Adipocyte (in vitro differentiated cells): ENCODE measurements at regions not wholly inside any gene's neighbourhood (a gene's known extent, or its start where the extent isn't known, plus 50 kb on each side); places are given as distances from the start of the nearest gene placed in this dataset.

ENCODE experiments used
- DNase-seq: peaks from one replicate; pipeline ENCODE4 v3.0.0-alpha.2; 2015; ENCODE audit warnings: low read depth
- H3K27me3 ChIP-seq: replicated peaks from 2 replicates; pipeline ENCODE4 v1.7.0; 2013; ENCODE audit warnings: mild to moderate bottlenecking, low read length, moderate library complexity; ENCODE audit not compliant: control insufficient read depth, insufficient read depth
- H3K36me3 ChIP-seq: 2 replicates; pipeline ENCODE4 v1.7.0; 2013; ENCODE audit warnings: low read length, mild to moderate bottlenecking, moderate library complexity; ENCODE audit not compliant: control insufficient read depth, insufficient read depth, severe bottlenecking
- H3K4me1 ChIP-seq: 2 replicates; pipeline ENCODE4 v1.7.0; 2013; ENCODE audit warnings: mild to moderate bottlenecking, low read length, moderate library complexity; ENCODE audit not compliant: control insufficient read depth, insufficient read depth
- H3K4me3 ChIP-seq: 2 replicates; pipeline ENCODE4 v1.7.0; 2013; ENCODE audit warnings: mild to moderate bottlenecking, low read length, moderate library complexity
- H3K9ac ChIP-seq: 2 replicates; pipeline ENCODE4 v1.7.0; 2013; ENCODE audit warnings: mild to moderate bottlenecking, low read length, moderate library complexity
- H3K9me3 ChIP-seq: 2 replicates; pipeline ENCODE4 v1.7.0; 2013; ENCODE audit warnings: mild to moderate bottlenecking, low read length, moderate library complexity; ENCODE audit not compliant: control insufficient read depth

DNA sequence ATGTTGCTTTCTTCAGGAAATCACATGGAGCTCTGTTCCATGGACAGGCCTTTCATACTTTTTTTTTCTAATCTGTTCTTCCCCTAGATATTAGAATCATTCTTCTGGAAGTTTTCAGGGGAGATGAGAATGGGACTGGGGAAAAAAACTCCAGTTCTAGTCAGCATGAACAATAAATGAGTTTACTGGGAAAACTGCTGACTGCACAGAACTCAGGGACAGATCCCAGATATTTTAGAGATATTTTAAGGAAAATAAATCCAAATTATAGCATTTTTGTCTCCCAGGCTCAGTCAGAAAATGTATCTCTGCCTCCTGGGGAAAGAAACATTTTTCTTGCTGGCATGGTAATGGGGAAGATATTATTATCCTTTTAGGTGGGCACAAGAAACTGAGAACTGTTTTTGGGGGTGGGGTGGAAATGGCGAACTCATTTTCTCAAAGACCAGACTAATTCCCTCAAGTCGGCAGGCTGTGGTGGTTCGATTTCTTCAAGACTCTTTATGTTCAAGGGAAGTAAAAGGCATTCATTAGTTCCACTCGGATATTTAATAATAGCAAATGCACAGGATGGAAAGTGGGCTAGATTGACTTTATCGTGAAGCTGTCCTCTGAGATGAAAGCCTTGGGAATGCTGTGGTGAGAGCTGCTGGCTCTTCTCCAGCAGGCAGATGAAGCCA, 157.5 kb downstream of the ADRA2A start:
- H3K9me3 ChIP-seq: peaks cover 3% of the 10 kb centered on the region

DNA sequence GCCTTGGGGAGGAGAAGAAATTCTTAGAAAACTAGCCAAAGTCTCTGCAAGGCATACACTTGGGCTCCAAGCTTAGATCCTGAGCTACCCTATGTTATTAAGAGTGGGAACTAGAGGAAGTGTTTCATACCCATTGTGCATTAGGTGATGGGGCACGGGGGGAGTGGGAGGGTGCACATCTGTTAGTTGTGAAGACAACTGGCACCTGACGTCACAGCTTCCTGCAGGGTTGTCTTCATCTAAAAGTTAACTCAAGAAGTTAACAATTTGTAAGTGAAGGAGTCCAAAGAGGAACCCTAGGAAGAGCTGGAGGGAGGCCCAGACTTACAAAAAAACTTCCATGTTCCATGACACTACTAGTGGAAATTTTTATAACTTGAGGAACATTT, 158.1 kb downstream of the ADRA2A start:
- no peak overlapping the region for H3K4me3 ChIP-seq
- no peaks in the 10 kb centered on the region for H3K4me1 ChIP-seq
- peaks cover 10% of the 10 kb centered on the region for H3K27me3 ChIP-seq
- no peaks in the 10 kb centered on the region for H3K36me3 ChIP-seq
- no peak overlapping the region for H3K9ac ChIP-seq
- peaks cover 3% of the 10 kb centered on the region for H3K9me3 ChIP-seq
- no peak for DNase-seq

More for the DNA sequence above, 157.5 kb downstream of the ADRA2A start:
- Histone ChIP-seq H3K4me3 (no peak overlapping the region), H3K27me3 (peaks cover 10% of the 10 kb centered on the region), H3K36me3 (no peaks in the 10 kb centered on the region), H3K4me1 (no peaks in the 10 kb centered on the region), H3K9ac (no peak overlapping the region)
- DNase-seq: no peak

DNA sequence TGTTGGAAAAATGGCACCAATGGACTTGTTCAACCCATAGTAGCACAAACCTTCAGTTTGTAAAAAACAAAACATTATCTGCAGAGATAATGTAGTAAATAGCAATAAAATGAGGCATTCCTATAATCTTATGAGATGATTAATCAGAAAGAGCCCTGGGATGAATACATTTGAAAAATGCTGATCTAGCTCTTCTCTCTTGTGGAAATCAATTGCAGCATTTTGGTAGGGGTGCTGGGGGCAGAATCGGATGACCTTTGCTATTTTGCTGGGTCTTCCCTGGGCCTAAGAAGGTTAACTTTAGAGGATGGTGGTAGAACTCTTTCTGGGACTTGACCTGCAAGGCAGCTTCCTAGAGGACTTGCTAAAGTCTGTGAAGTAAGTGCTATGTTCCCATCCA, 163.5 kb downstream of the ADRA2A start:
- Histone ChIP-seq H3K4me3 (no peak overlapping the region), H3K27me3 (no peaks in the 10 kb centered on the region), H3K36me3 (no peaks in the 10 kb centered on the region), H3K9ac (no peak overlapping the region), H3K9me3 (no peaks in the 10 kb centered on the region), H3K4me1 (no peaks in the 10 kb centered on the region)
- DNase-seq: no peak

DNA sequence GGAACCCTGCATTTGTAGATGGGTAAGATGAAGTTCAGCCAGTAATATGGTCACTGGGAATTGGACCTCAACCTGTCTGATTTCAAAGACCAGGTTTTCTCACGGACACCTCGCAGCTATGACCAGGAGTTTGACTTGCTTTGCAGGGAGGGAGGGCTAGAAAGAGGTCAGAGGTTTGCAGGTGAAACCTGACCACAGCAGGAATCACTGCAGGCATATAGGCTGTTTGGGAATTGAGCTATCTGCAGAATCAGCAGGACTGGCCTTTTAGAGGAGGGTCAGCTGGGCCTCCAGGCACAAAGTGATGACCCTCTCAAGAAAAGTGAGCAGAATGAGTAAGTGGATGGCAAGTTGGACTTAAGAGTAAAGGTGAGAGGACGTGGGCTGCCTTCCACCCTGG, 166.3 kb downstream of the ADRA2A start:
- Histone ChIP-seq H3K4me3 (no peak overlapping the region), H3K9ac (no peak overlapping the region), H3K36me3 (no peaks in the 10 kb centered on the region), H3K9me3 (no peaks in the 10 kb centered on the region), H3K27me3 (peaks cover 6% of the 10 kb centered on the region), H3K4me1 (no peaks in the 10 kb centered on the region)
- no peak for DNase-seq

DNA sequence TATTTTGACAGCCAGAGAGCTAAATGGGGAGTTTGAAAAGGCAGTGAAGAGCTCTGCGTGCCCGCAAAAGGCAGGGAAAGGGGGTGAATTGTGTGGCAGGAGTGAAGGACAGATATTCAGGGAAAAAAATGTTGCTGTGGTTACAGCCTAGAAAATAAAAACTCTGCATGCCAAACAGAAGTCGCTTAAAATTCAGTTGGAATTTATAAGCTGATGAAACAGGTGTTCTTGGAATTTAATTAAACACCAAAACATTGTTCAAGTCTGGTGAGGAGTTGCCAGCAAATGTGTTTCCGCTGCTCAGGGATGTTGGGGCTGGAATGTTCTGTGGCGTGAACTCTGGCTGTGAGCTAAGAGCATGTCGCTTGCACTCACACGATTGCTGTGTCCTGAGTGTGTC, 169.3 kb downstream of the ADRA2A start:
- Histone ChIP-seq H3K4me3 (no peak overlapping the region), H3K9ac (no peak overlapping the region)

DNA sequence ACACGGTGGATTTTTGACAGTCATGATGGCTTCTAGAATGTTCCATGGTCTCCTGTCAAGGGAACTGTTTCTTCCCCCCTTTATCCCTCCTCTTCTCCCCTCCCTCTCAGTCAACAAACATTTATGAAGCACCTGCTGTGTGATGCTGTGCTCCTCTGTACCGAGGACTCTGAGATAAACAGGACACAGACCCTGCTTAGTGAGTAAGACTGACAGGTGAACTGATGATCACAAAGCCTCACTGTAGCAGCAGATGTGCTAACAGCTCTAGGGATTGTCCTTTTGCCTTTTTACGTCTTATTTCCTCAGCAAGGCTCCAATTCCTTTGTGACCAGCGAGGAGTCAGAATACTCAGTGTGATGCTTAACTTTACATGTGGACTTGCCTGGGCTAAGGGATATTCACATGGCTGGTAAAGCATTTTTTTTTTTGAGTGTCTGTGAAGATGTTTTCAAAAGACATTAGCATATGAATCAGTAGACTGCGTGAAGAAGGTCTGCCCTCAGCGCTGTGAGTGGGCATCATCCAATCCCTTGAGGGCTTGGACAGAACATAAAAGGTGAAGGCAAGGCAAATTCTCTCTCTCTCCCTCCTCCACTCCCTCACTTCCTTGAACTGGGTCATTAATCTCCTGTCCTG, 170.1 kb downstream of the ADRA2A start:
- DNase-seq: no peak
- peaks cover 6% of the 10 kb centered on the region for H3K27me3 ChIP-seq
- H3K9ac ChIP-seq: no peak overlapping the region
- H3K4me3 ChIP-seq: no peak overlapping the region
- H3K36me3 ChIP-seq: no peaks in the 10 kb centered on the region
- peaks cover 6% of the 10 kb centered on the region for H3K9me3 ChIP-seq
- H3K4me1 ChIP-seq: no peaks in the 10 kb centered on the region

More for the DNA sequence above, 169.3 kb downstream of the ADRA2A start:
- Histone ChIP-seq H3K4me1 (no peaks in the 10 kb centered on the region), H3K36me3 (no peaks in the 10 kb centered on the region), H3K27me3 (peaks cover 6% of the 10 kb centered on the region), H3K9me3 (peaks cover 6% of the 10 kb centered on the region)
- DNase-seq: no peak

DNA sequence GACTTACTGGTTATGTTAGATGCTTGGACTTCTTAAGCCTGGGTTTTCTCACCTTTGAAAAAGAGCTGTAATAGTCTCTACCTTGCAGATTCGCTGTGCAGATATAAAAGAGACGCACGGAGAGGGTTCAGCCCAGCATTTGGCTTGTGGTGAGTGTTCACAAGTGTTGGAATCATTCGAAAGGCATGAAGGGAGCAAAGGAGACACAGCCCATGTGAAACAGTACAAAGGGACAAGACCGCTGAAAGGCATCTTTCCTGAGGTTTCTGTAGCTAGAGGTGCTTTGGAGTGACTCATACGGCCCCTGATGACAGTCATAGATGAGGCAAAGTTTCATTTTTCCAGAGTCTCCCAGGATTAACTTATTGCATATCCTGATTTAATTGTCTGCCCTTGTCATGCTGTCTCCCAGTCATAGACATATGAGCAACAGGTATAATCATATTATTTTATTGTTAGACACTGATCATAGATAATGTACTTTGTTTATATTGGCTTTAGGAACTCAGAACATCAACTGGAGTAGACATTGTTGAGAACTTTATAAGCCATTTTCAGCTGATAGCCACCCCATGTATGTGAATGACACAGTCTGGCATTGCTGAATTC, 171.1 kb downstream of the ADRA2A start:
- DNase-seq: no peak

DNA sequence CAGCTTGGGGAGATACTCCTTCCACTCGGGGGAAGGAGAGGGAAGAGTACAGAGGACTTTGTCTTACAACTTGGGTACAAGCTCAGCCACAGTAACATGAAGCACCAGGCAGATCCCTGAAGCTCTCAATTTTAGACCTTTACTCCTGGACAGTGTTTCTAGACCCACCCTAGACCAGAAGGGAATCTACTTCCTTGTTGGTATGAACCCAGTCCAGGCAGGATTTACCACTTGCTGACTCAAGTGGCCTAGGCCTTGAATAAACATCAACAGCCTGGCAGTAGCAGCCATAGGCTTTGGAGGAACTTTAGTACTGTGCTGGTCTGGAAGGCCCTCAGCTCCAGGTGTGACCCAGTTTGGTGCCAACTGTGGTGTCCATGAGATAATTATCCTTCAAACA, 173.1 kb downstream of the ADRA2A start:
- H3K9ac ChIP-seq: no peak overlapping the region
- H3K4me1 ChIP-seq: no peaks in the 10 kb centered on the region
- no peak for DNase-seq
- H3K4me3 ChIP-seq: no peak overlapping the region
- peaks cover 6% of the 10 kb centered on the region for H3K9me3 ChIP-seq
- H3K36me3 ChIP-seq: no peaks in the 10 kb centered on the region
- peaks cover 6% of the 10 kb centered on the region for H3K27me3 ChIP-seq

More for the DNA sequence above, 171.1 kb downstream of the ADRA2A start:
- H3K4me1 ChIP-seq: no peaks in the 10 kb centered on the region
- H3K27me3 ChIP-seq: peaks cover 6% of the 10 kb centered on the region
- H3K36me3 ChIP-seq: no peaks in the 10 kb centered on the region
- H3K4me3 ChIP-seq: no peak overlapping the region
- no peak overlapping the region for H3K9ac ChIP-seq
- peaks cover 6% of the 10 kb centered on the region for H3K9me3 ChIP-seq

DNA sequence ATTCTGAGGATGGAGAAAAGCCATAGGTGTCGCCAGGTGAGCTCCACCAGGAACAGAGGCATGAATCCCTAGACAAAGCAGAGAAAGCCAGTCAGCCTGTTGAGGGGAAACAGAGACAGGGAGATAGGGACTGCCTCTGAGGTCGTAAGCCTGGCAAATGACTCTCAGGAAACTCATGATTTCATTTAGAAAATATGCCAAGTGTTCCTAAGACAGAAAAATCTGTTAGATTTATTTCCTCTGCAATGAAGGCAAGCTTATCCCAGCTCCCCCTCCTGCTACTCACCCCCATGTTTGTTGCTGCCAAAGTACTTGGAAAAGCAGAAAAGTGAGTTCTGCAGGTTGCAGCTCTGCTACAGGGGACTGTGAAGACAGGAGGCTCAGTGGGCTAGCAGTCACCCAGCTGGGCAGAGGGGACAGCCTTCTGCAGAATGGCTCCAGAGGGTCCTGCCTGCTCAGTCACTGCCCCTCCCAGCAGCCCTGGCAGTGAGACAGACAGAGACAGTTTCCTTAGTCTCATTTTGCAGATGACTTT, 184.3 kb downstream of the ADRA2A start:
- no peak overlapping the region for H3K9ac ChIP-seq
- peaks cover 5% of the 10 kb centered on the region for H3K4me1 ChIP-seq
- H3K27me3 ChIP-seq: peaks cover 8% of the 10 kb centered on the region
- no peak for DNase-seq
- H3K4me3 ChIP-seq: no peak overlapping the region
- no peaks in the 10 kb centered on the region for H3K36me3 ChIP-seq
- no peaks in the 10 kb centered on the region for H3K9me3 ChIP-seq

DNA sequence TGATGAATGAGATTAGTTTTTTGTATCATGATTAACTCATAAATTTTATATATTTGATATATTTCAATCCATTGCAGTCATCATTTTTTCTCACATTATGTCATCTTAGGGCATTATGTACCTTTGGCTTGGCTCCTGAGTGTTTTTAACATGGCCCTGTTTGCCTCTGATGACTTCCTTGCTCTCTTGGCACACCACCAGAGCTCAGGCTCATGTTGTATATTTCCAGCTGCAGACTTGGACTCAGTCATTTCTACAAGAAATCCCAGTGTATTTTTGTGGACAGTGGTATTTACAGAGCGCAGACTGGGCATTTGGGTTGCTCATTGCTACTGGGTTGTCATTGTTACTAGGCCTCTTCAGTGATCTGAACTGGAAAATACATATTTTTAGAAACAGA, 188.5 kb downstream of the ADRA2A start:
- Histone ChIP-seq H3K27me3 (peaks cover 7% of the 10 kb centered on the region), H3K4me3 (no peak overlapping the region), H3K36me3 (no peaks in the 10 kb centered on the region), H3K9me3 (no peaks in the 10 kb centered on the region), H3K4me1 (peaks cover 5% of the 10 kb centered on the region), H3K9ac (no peak overlapping the region)
- DNase-seq: no peak

DNA sequence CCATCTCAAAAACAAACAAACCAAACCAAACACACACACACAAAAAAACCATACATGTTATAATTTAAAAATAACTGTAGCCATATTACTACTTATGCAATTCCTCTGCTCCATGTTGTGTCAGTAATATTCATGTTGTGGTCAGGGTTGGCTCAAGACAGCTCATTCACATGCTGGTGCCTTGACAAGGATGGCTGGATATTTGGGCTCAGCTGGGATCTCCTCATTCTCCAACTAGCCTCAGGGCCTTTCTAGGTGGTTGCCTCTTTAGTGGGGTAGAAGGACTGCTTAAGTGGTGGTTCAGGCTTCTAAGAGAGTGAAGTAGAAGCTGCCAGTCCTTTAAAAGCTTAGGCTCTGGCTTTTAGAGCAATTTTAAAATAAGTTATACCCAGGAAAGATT, 189.3 kb downstream of the ADRA2A start:
- Histone ChIP-seq H3K4me3 (no peak overlapping the region), H3K9ac (no peak overlapping the region), H3K9me3 (no peaks in the 10 kb centered on the region), H3K4me1 (peaks cover 5% of the 10 kb centered on the region), H3K27me3 (peaks cover 4% of the 10 kb centered on the region), H3K36me3 (no peaks in the 10 kb centered on the region)
- DNase-seq: no peak
